SK-N-SH (cell line): ENCODE measurements at regions not wholly inside any gene's neighbourhood (a gene's known extent, or its start where the extent isn't known, plus 50 kb on each side); places are given as distances from the start of the nearest gene placed in this dataset.

Experiments used
- CTCF ChIA-PET: fragments of 300-600, 350-600 bp; formaldehyde crosslinking; extraction: SDS; loops from one replicate; lab custom pipeline; 2021; lab: Yijun Ruan, JAX
- POLR2A ChIA-PET: fragments of 350-600 bp; sonication (Branson Sonifier 250); formaldehyde crosslinking; extraction: SDS; loops from one replicate; lab custom pipeline; 2020; ENCODE audit warnings: antibody characterized with exemption, inconsistent platforms; lab: Yijun Ruan, JAX
- DNase-seq: peaks from one replicate; pipeline ENCODE4 v3.0.0; 2012
- H2AFZ ChIP-seq: fragments of 200-600 bp; sonication (generic); 2 replicates; pipeline ENCODE4 v1.8.1; 2016; ENCODE audit warnings: antibody characterized with exemption, mild to moderate bottlenecking, low read depth
- H3F3A ChIP-seq: fragments of 200-600 bp; sonication (generic); replicated peaks from 2 replicates; pipeline ENCODE3; 2016; ENCODE audit warnings: antibody characterized with exemption, mild to moderate bottlenecking; ENCODE audit not compliant: insufficient read depth
- H3K27ac ChIP-seq, 2 experiments: fragments of 200-500 bp in 1 of 2; fragments of 200-600 bp in 1 of 2; sonication (Bioruptor generic) in 1 of 2; sonication (generic), shearing (Covaris generic) in 1 of 2; 2 replicates each; pipeline versions ENCODE4 v1.5.1 to v1.6.1; 2014 to 2016; ENCODE audit warnings: low read depth in 2 of 2, inconsistent platforms in 1 of 2, low read length in 1 of 2, mild to moderate bottlenecking in 1 of 2, mixed read lengths in 1 of 2
- H3K27me3 ChIP-seq: fragments of 200-600 bp; sonication (generic), shearing (Covaris generic); 2 replicates; pipeline ENCODE4 v1.6.1; 2016; ENCODE audit warnings: mixed run types; ENCODE audit not compliant: insufficient read depth
- H3K36me3 ChIP-seq, 2 experiments: fragments of 200-500 bp in 1 of 2; fragments of 200-600 bp in 1 of 2; sonication (Bioruptor generic) in 1 of 2; sonication (generic) in 1 of 2; replicated peaks in 1 of 2; 2 replicates each; pipeline versions ENCODE3 to v1.5.1; 2014 to 2016; ENCODE audit warnings: low read length in 1 of 2, mild to moderate bottlenecking in 1 of 2; ENCODE audit not compliant: insufficient read depth in 2 of 2, control insufficient read depth in 1 of 2
- H3K4me1 ChIP-seq, 2 experiments: fragments of 200-500 bp in 1 of 2; fragments of 200-600 bp in 1 of 2; sonication (Bioruptor generic) in 1 of 2; sonication (generic), shearing (Covaris generic) in 1 of 2; 2 replicates each; pipeline versions ENCODE4 v1.5.1 to v1.6.1; 2014 to 2016; ENCODE audit warnings: low read depth in 1 of 2, low read length in 1 of 2, mixed run types in 1 of 2; ENCODE audit not compliant: insufficient read depth in 2 of 2, control insufficient read depth in 1 of 2
- H3K4me2 ChIP-seq: fragments of 200-600 bp; sonication (generic), shearing (Covaris generic); 2 replicates; pipeline ENCODE4 v1.6.1; 2017; ENCODE audit warnings: mixed run types
- H3K4me3 ChIP-seq, 2 experiments: fragments of 200-500 bp in 1 of 2; fragments of 200-600 bp in 1 of 2; sonication (Bioruptor generic) in 1 of 2; sonication (generic), shearing (Covaris generic) in 1 of 2; 2 replicates each; pipeline versions ENCODE4 v1.5.1 to v1.8.1; 2014 to 2016; ENCODE audit warnings: low read depth in 2 of 2, inconsistent platforms in 1 of 2, low read length in 1 of 2, mild to moderate bottlenecking in 1 of 2, mixed read lengths in 1 of 2, moderate library complexity in 1 of 2
- H3K79me2 ChIP-seq: fragments of 200-600 bp; sonication (generic); 2 replicates; pipeline ENCODE4 v1.8.1; 2017; ENCODE audit warnings: mild to moderate bottlenecking; ENCODE audit not compliant: insufficient read depth
- H3K9ac ChIP-seq: fragments of 200-600 bp; sonication (generic); 2 replicates; pipeline ENCODE4 v1.6.1; 2017; ENCODE audit warnings: mixed run types
- H3K9me2 ChIP-seq: fragments of 200-600 bp; sonication (generic); 2 replicates; pipeline ENCODE4 v1.6.1; 2017; ENCODE audit warnings: mixed run types
- H3K9me3 ChIP-seq: fragments of 200-600 bp; sonication (generic); 2 replicates; pipeline ENCODE4 v1.6.1; 2017; ENCODE audit warnings: mixed run types, mild to moderate bottlenecking, moderate library complexity
- H4K20me1 ChIP-seq: fragments of 200-600 bp; sonication (generic); 2 replicates; pipeline ENCODE4 v1.6.1; 2017; ENCODE audit warnings: mild to moderate bottlenecking, mixed run types; ENCODE audit not compliant: insufficient read depth
- ELF1 ChIP-seq: IDR thresholded peaks from 2 replicates; pipeline ENCODE4 v1.4.0; 2012
- EZH2phosphoT487 ChIP-seq: fragments of 200-600 bp; sonication (generic); IDR thresholded peaks from 2 replicates; pipeline ENCODE4 v1.6.1; 2017; ENCODE audit warnings: low read depth, mixed run types, mild to moderate bottlenecking, antibody characterized with exemption, moderate library complexity, borderline replicate concordance
- FOSL2 ChIP-seq: IDR thresholded peaks from 2 replicates; pipeline ENCODE4 v1.4.0; 2012; ENCODE audit warnings: low read depth, mild to moderate bottlenecking, moderate library complexity, borderline replicate concordance
- FOXJ3 ChIP-seq: sonication (generic); formaldehyde crosslinking; IDR thresholded peaks from 2 replicates; pipeline ENCODE4 v1.5.1; 2020; ENCODE audit warnings: mild to moderate bottlenecking, missing genetic modification reagents
- GATA2 ChIP-seq: sonication (generic); formaldehyde crosslinking; IDR thresholded peaks from 2 replicates; pipeline ENCODE4 v1.5.0; 2020; ENCODE audit warnings: mild to moderate bottlenecking, missing genetic modification reagents
- IRF3 ChIP-seq: fragments of 150-350 bp; IDR thresholded peaks from 2 replicates; pipeline ENCODE4 v1.6.1; 2016; ENCODE audit warnings: mild to moderate bottlenecking, low read depth, low read length
- JUND ChIP-seq: IDR thresholded peaks from 2 replicates; pipeline ENCODE4 v1.4.0; 2012
- PBX3 ChIP-seq: IDR thresholded peaks from 2 replicates; pipeline ENCODE4; 2012
- POLR2AphosphoS5 ChIP-seq: IDR thresholded peaks from 2 replicates; pipeline ENCODE4 v1.6.1; 2012; ENCODE audit warnings: low read depth, low read length
- TCF12 ChIP-seq: IDR thresholded peaks from 2 replicates; pipeline ENCODE4 v1.4.0; 2012
- USF1 ChIP-seq: IDR thresholded peaks from 2 replicates; pipeline ENCODE4 v1.4.0; 2012; ENCODE audit warnings: low read depth, borderline replicate concordance
- WGBS: methylation state at CpG from one replicate; pipeline ENCODE4 v1.1.6; 2017; ENCODE audit warnings: low lambda C conversion rate; 5-methylcytosine and 5-hydroxymethylcytosine counted together

GRCh38 chr5:57324181-57324580 is 150.3 kb downstream of the GPBP1 start:
- no peak for TF ChIP-seq USF1
- TF ChIP-seq TCF12: no peak
- TF ChIP-seq FOXJ3 (CRISPR knock-in tag): no peak
- TF ChIP-seq POLR2AphosphoS5: no peak
- TF ChIP-seq GATA2: no peak
- TF ChIP-seq EZH2phosphoT487: no peak
- no peak for TF ChIP-seq JUND
- Histone ChIP-seq H3K9ac (no peak overlapping the region), H3K9me2 (no peaks in the 10 kb centered on the region), H3K36me3 (no peaks in the 10 kb centered on the region), H3K27ac (no peak overlapping the region; a peak in 1 of 4 replicates), H2AFZ (no peak overlapping the region), H3K27me3 (no peaks in the 10 kb centered on the region), H3K79me2 (no peaks in the 10 kb centered on the region), H3K9me3 (no peaks in the 10 kb centered on the region), H3K4me2 (no peak overlapping the region), H4K20me1 (no peaks in the 10 kb centered on the region), H3F3A (no peaks in the 10 kb centered on the region), H3K4me3 (no peak overlapping the region), H3K4me1 (no peaks in the 10 kb centered on the region)
- DNase-seq: no peak
- WGBS: 81% methylated on average over 4 of the region's 4 CpGs
- CTCF ChIA-PET: interaction anchor here (1.0 to 2.5 kb wide), 4 partner anchors 14 to 175 kb away, joined by 3 to 14 read pairs (median 6); no protein-coding TSS in a partner anchor
- POLR2A ChIA-PET: no interaction called here

GRCh38 chr5:57320582-57320981 is 146.7 kb downstream of the GPBP1 start:
- CTCF ChIA-PET: interaction anchor here (1.2 to 3.5 kb wide), 2 partner anchors 22 to 1141 kb away, joined by 3 to 17 read pairs; no protein-coding TSS in a partner anchor
- Histone ChIP-seq H3K4me1 (no peaks in the 10 kb centered on the region), H3F3A (no peaks in the 10 kb centered on the region), H3K9ac (no peak overlapping the region), H3K4me2 (no peak overlapping the region), H3K36me3 (no peaks in the 10 kb centered on the region), H2AFZ (no peak overlapping the region), H3K9me3 (no peaks in the 10 kb centered on the region), H3K79me2 (no peaks in the 10 kb centered on the region), H3K9me2 (no peaks in the 10 kb centered on the region), H4K20me1 (no peaks in the 10 kb centered on the region), H3K27me3 (no peaks in the 10 kb centered on the region), H3K4me3 (no peak overlapping the region), H3K27ac (no peak overlapping the region)
- TF ChIP-seq PBX3 (no peak), ELF1 (no peak), IRF3 (no peak), USF1 (no peak), FOSL2 (no peak)
- WGBS: 73% methylated on average over 6 of the region's 6 CpGs
- POLR2A ChIA-PET: no interaction called here
- DNase-seq: no peak
